MCF 10A (cell line): ENCODE measurements at regions not wholly inside any gene's neighbourhood (a gene's known extent, or its start where the extent isn't known, plus 50 kb on each side); places are given as distances from the start of the nearest gene placed in this dataset.

ENCODE experiments used
- BruUV-seq: library from RNA; stranded (reverse); fragments of 400-500 nt; replicated peaks from 2 replicates; lab custom pipeline; 2021; lab: Mats Ljungman, UMichigan
- CTCF ChIA-PET: fragments of 300-600 bp; sonication (Branson Sonifier 250); formaldehyde crosslinking; extraction: SDS; loops from one replicate; lab custom pipeline; 2021; ENCODE audit warnings: antibody characterized with exemption, inconsistent platforms; lab: Yijun Ruan, JAX
- POLR2A ChIA-PET: fragments of 300-600, 350-650 bp; sonication (Branson Sonifier 250); formaldehyde crosslinking; extraction: SDS; loops from one replicate; lab custom pipeline; 2020; ENCODE audit warnings: antibody characterized with exemption, inconsistent platforms; lab: Yijun Ruan, JAX
- DNase-seq: peaks from one replicate; pipeline ENCODE4 v3.0.0-alpha.2; 2018; ENCODE audit not compliant: unreplicated experiment
- H3K27ac Mint-ChIP-seq: one replicate; pipeline ENCODE4 v1.8.0; 2022; ENCODE audit warnings: mild to moderate bottlenecking, low read depth, mixed read lengths; ENCODE audit not compliant: unreplicated experiment
- H3K27me3 Mint-ChIP-seq: one replicate; pipeline ENCODE4 v1.8.0; 2022; ENCODE audit warnings: mixed read lengths; ENCODE audit not compliant: insufficient read depth, unreplicated experiment
- H3K36me3 Mint-ChIP-seq: one replicate; pipeline ENCODE4 v1.8.0; 2022; ENCODE audit warnings: mild to moderate bottlenecking, moderate library complexity, mixed read lengths; ENCODE audit not compliant: insufficient read depth, unreplicated experiment
- H3K4me1 Mint-ChIP-seq: one replicate; pipeline ENCODE4 v1.8.0; 2022; ENCODE audit warnings: mixed read lengths; ENCODE audit not compliant: insufficient read depth, unreplicated experiment
- H3K4me3 Mint-ChIP-seq: one replicate; pipeline ENCODE4 v1.8.0; 2022; ENCODE audit warnings: mild to moderate bottlenecking, moderate library complexity, mixed read lengths; ENCODE audit not compliant: unreplicated experiment
- H3K9me3 Mint-ChIP-seq: one replicate; pipeline ENCODE4 v1.8.0; 2022; ENCODE audit warnings: mixed read lengths; ENCODE audit not compliant: unreplicated experiment
- intact Hi-C: fragments of 100-400 bp; cut with micrococcal nuclease; formaldehyde crosslinking; loops from 2 replicates; pipeline ENCODE4 v1.14.1; 2022
- TF ChIP-seq, protein P1 (sequence below): fragments of 200-600 bp; IDR thresholded peaks from one replicate; pipeline ENCODE4 v1.8.0; 2022; ENCODE audit warnings: antibody characterized with exemption, mild to moderate bottlenecking; ENCODE audit not compliant: unreplicated experiment

- no peak for DNase-seq
- intact Hi-C loops: no loop called here
- no TSS peak for BruUV-seq
- Mint-ChIP-seq H3K4me1 (no peaks in the 10 kb centered on the region), H3K9me3 (no peaks in the 10 kb centered on the region), H3K27me3 (no peaks in the 10 kb centered on the region), H3K4me3 (no peak overlapping the region), H3K36me3 (no peaks in the 10 kb centered on the region), H3K27ac (no peak overlapping the region)
- ChIA-PET POLR2A (interaction anchor here (0.6 kb wide), 1 partner anchor 1077 kb away, joined by 5 read pairs; no protein-coding TSS in a partner anchor), CTCF (no interaction called here)
- TF ChIP-seq, protein P1, sequence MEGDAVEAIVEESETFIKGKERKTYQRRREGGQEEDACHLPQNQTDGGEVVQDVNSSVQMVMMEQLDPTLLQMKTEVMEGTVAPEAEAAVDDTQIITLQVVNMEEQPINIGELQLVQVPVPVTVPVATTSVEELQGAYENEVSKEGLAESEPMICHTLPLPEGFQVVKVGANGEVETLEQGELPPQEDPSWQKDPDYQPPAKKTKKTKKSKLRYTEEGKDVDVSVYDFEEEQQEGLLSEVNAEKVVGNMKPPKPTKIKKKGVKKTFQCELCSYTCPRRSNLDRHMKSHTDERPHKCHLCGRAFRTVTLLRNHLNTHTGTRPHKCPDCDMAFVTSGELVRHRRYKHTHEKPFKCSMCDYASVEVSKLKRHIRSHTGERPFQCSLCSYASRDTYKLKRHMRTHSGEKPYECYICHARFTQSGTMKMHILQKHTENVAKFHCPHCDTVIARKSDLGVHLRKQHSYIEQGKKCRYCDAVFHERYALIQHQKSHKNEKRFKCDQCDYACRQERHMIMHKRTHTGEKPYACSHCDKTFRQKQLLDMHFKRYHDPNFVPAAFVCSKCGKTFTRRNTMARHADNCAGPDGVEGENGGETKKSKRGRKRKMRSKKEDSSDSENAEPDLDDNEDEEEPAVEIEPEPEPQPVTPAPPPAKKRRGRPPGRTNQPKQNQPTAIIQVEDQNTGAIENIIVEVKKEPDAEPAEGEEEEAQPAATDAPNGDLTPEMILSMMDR: no peak
These were observed 296.7 kb upstream of the PTBP2 start for GRCh38 chr1:96424877-96425276.

GRCh38 chr1:96425382-96426129, 296.0 kb upstream of the PTBP2 start:
- ChIA-PET CTCF (interaction anchor here (0.6 kb wide), 1 partner anchor 713 kb away, joined by 3 read pairs; no protein-coding TSS in a partner anchor), POLR2A (no interaction called here)
- Mint-ChIP-seq H3K27ac (no peak overlapping the region), H3K27me3 (no peaks in the 10 kb centered on the region), H3K4me3 (no peak overlapping the region), H3K4me1 (no peaks in the 10 kb centered on the region), H3K9me3 (no peaks in the 10 kb centered on the region), H3K36me3 (no peaks in the 10 kb centered on the region)
- intact Hi-C loops: no loop called here
- TF ChIP-seq, protein P1: no peak
- DNase-seq: no peak
- BruUV-seq: no TSS peak

- CTCF ChIA-PET: interaction anchor here (0.6 kb wide), 1 partner anchor 567 kb away, joined by 4 read pairs; no protein-coding TSS in a partner anchor
- Mint-ChIP-seq H3K27ac (no peak overlapping the region), H3K36me3 (no peaks in the 10 kb centered on the region), H3K4me3 (no peak overlapping the region), H3K27me3 (no peaks in the 10 kb centered on the region), H3K4me1 (no peaks in the 10 kb centered on the region), H3K9me3 (no peaks in the 10 kb centered on the region)
- POLR2A ChIA-PET: interaction anchor here (0.6 to 0.8 kb wide), 2 partner anchors 74 to 1623 kb away, joined by 3 read pairs; no protein-coding TSS in a partner anchor
- no TSS peak for BruUV-seq
- DNase-seq: no peak
- intact Hi-C loops: no loop called here
- TF ChIP-seq, protein P1: no peak
These were observed 294.0 kb upstream of the PTBP2 start for GRCh38 chr1:96427616-96428015.

DNA sequence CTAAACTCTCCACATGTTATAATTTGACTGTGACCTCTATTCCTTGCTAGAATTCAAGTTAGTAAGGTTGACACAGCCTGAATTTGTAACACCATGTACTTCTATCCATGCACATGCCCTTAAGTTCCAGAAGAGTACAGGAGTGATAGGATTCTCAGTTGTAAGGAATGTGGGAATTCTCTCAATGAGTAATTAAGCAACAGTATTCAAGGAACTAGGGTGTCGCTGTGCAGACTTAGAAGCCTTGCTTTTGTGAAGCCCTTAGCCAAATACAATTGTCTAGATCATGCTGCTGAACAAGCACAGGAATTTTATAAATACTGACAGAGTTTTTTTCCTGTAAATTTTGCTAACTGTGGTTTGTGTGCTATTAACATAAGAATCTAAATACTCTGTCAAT, 276.3 kb upstream of the PTBP2 start:
- H3K27me3 Mint-ChIP-seq: no peaks in the 10 kb centered on the region
- H3K4me1 Mint-ChIP-seq: no peaks in the 10 kb centered on the region
- DNase-seq: peak; percentile 1
- no peaks in the 10 kb centered on the region for H3K36me3 Mint-ChIP-seq
- H3K4me3 Mint-ChIP-seq: no peak overlapping the region
- TF ChIP-seq, protein P1: no peak
- POLR2A ChIA-PET: no interaction called here
- intact Hi-C loops: no loop called here
- CTCF ChIA-PET: no interaction called here
- BruUV-seq: no TSS peak
- H3K9me3 Mint-ChIP-seq: no peaks in the 10 kb centered on the region
- no peak overlapping the region for H3K27ac Mint-ChIP-seq
